ENCODE measurements at regions not wholly inside any gene's neighbourhood (a gene's known extent, or its start where the extent isn't known, plus 50 kb on each side); places are given as distances from the start of the nearest gene placed in this dataset.

DNA sequence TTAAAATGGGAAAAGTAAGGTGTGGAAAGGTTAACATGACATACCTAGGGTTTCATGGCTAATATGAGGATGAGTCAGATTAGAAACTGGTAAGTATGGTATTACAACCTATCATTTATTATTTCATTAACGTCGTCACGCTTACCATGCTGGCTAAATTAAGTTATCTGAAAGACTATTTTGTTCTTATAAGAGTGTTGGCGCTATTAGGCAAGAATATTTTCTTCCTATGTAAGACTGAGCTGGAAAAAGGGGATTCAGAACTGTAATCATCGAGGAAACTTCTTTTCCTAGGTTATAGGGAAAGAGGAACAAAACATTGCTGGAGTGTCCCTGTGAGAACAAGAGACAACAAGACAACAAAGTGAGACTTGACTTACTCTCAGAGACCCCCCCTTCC, 440.8 kb downstream of the KCNJ2 start:
- TF ChIP-seq TAF1 (IDR thresholded peaks at IDR 0.05; ENCODE audit: low read depth) (no peak), TEAD4 (IDR thresholded peaks at IDR 0.05) (no peak), YY1 (IDR thresholded peaks at IDR 0.05; ENCODE audit: low read depth) (no peak), EP300 (IDR thresholded peaks at IDR 0.05; ENCODE audit: borderline replicate concordance) (no peak), CREB1 (IDR thresholded peaks at IDR 0.05; ENCODE audit: low read depth) (no peak), ZBTB7A (IDR thresholded peaks at IDR 0.05; ENCODE audit: low read depth) (no peak), FOXM1 (IDR thresholded peaks at IDR 0.05; ENCODE audit: borderline replicate concordance, low read depth) (no peak), CEBPB (IDR thresholded peaks at IDR 0.05) (no peak), NFIC (IDR thresholded peaks at IDR 0.05) (no peak), TCF12 (IDR thresholded peaks at IDR 0.05; ENCODE audit: low read depth) (no peak)
- TF ChIP-seq, protein P1, sequence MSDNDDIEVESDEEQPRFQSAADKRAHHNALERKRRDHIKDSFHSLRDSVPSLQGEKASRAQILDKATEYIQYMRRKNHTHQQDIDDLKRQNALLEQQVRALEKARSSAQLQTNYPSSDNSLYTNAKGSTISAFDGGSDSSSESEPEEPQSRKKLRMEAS (IDR thresholded peaks at IDR 0.05) = no peak

DNA sequence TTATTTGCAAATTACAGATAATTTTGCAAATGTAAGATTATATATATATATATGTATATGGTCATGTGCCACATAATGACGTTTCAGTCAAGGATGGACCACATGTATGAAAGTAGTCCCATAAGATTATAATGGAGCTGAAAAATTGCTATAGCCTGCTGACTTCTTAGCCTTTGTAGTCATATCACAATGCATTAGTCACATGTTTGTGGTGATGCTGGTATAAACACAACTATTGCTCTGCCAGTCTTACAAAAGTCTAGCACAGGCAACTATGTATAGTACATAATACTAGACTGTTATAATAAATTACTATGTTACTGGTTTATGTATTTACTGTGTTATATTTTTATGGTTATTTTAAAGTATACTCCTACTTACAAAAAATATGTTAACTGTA, 444.3 kb downstream of the KCNJ2 start:
- no peak for TF ChIP-seq TEAD4 (IDR thresholded peaks at IDR 0.05)
- no peak for TF ChIP-seq CEBPB (IDR thresholded peaks at IDR 0.05)
- no peak for TF ChIP-seq YY1 (IDR thresholded peaks at IDR 0.05; ENCODE audit: low read depth)
- TF ChIP-seq RAD21 (IDR thresholded peaks at IDR 0.05; ENCODE audit: low read depth) = no peak
- TF ChIP-seq TAF1 (IDR thresholded peaks at IDR 0.05; ENCODE audit: low read depth) = no peak
- no peak for TF ChIP-seq EP300 (IDR thresholded peaks at IDR 0.05; ENCODE audit: borderline replicate concordance)
- TF ChIP-seq ZBTB7A (IDR thresholded peaks at IDR 0.05; ENCODE audit: low read depth) = no peak
- TF ChIP-seq TCF12 (IDR thresholded peaks at IDR 0.05; ENCODE audit: low read depth) = no peak

DNA sequence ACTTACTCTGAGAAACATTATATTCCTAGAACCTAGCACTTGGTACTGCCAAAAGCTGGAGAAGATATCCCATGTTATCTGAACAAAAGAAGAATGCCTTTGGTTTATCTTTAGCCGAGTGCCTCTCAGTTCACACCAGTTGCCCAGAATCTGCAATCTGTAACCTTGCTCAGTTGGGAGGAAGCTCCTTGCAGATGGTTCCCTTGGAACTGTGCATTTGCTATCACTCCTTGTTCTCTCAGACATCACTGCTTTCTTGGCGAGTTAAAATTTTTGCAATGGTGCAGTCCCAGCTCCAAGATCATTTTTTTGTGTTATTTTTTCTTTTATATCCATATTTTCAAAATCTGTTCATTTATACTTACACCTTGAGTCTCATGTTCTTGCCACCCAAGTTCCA, 446.5 kb downstream of the KCNJ2 start:
- no peak for TF ChIP-seq EGR1 (IDR thresholded peaks at IDR 0.05)
- TF ChIP-seq CEBPB (IDR thresholded peaks at IDR 0.05) = no peak
- no peak for TF ChIP-seq RAD21 (IDR thresholded peaks at IDR 0.05; ENCODE audit: low read depth)
- TF ChIP-seq, protein P2, sequence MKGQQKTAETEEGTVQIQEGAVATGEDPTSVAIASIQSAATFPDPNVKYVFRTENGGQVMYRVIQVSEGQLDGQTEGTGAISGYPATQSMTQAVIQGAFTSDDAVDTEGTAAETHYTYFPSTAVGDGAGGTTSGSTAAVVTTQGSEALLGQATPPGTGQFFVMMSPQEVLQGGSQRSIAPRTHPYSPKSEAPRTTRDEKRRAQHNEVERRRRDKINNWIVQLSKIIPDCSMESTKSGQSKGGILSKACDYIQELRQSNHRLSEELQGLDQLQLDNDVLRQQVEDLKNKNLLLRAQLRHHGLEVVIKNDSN (IDR thresholded peaks at IDR 0.05) = no peak
- TF ChIP-seq, protein P3, sequence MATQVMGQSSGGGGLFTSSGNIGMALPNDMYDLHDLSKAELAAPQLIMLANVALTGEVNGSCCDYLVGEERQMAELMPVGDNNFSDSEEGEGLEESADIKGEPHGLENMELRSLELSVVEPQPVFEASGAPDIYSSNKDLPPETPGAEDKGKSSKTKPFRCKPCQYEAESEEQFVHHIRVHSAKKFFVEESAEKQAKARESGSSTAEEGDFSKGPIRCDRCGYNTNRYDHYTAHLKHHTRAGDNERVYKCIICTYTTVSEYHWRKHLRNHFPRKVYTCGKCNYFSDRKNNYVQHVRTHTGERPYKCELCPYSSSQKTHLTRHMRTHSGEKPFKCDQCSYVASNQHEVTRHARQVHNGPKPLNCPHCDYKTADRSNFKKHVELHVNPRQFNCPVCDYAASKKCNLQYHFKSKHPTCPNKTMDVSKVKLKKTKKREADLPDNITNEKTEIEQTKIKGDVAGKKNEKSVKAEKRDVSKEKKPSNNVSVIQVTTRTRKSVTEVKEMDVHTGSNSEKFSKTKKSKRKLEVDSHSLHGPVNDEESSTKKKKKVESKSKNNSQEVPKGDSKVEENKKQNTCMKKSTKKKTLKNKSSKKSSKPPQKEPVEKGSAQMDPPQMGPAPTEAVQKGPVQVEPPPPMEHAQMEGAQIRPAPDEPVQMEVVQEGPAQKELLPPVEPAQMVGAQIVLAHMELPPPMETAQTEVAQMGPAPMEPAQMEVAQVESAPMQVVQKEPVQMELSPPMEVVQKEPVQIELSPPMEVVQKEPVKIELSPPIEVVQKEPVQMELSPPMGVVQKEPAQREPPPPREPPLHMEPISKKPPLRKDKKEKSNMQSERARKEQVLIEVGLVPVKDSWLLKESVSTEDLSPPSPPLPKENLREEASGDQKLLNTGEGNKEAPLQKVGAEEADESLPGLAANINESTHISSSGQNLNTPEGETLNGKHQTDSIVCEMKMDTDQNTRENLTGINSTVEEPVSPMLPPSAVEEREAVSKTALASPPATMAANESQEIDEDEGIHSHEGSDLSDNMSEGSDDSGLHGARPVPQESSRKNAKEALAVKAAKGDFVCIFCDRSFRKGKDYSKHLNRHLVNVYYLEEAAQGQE (IDR thresholded peaks at IDR 0.05; ENCODE audit: low read depth) = no peak
- no peak for TF ChIP-seq TAF1 (IDR thresholded peaks at IDR 0.05; ENCODE audit: low read depth)
- no peak for TF ChIP-seq EP300 (IDR thresholded peaks at IDR 0.05; ENCODE audit: borderline replicate concordance)
- TF ChIP-seq TCF12 (IDR thresholded peaks at IDR 0.05; ENCODE audit: low read depth) = no peak
- no peak for TF ChIP-seq ZBTB7A (IDR thresholded peaks at IDR 0.05; ENCODE audit: low read depth)
- TF ChIP-seq CREB1 (IDR thresholded peaks at IDR 0.05; ENCODE audit: low read depth) = no peak
- TF ChIP-seq FOXM1 (IDR thresholded peaks at IDR 0.05; ENCODE audit: borderline replicate concordance, low read depth) = no peak
- no peak for TF ChIP-seq YY1 (IDR thresholded peaks at IDR 0.05; ENCODE audit: low read depth)
- TF ChIP-seq NFIC (IDR thresholded peaks at IDR 0.05) = no peak
- TF ChIP-seq TEAD4 (IDR thresholded peaks at IDR 0.05) = no peak
- TF ChIP-seq, protein P1 (IDR thresholded peaks at IDR 0.05) = no peak

DNA sequence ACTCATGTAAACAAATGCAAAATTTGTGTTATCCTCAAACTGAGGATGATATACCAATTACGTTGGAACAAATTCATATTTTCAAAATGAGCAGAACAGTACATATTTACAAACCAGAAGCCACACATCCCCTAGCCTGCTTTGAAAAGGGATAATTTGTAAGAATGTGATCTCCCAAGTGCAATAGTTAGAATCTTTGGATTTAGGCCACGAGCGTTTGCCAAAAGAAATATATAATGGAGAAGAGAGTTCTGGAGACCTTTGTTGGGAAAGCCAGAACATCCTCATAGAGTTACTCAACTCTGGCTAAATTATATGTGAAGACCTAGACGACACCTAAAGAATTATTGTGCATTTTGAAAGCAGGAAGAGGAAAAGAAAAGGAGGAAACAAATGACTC, 449.3 kb downstream of the KCNJ2 start:
- no peak for TF ChIP-seq TCF12 (IDR thresholded peaks at IDR 0.05; ENCODE audit: low read depth)
- TF ChIP-seq, protein P3 (IDR thresholded peaks at IDR 0.05; ENCODE audit: low read depth) = no peak
- TF ChIP-seq, protein P1 (IDR thresholded peaks at IDR 0.05) = no peak
- no peak for TF ChIP-seq RAD21 (IDR thresholded peaks at IDR 0.05; ENCODE audit: low read depth)
- no peak for TF ChIP-seq CEBPB (IDR thresholded peaks at IDR 0.05)
- TF ChIP-seq, protein P2 (IDR thresholded peaks at IDR 0.05) = no peak

DNA sequence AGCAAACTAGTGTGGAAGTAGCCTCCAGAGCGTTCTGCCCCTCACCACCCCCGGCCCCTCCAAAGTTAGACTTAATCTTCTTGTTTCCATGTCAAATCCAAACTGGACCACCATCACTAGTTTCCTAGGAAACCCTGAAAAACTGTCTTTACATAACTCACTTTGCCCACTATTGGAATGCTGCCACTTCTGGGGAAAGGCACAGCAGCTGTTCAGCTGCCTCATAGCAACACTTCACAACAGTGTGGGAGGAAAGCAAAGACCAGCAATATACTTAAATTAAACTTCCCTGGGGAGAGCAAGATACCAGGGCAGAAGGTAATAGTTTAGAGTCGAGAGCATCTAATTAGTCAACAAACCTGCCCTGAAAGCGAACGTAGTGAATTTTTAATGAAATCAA, 452.2 kb downstream of the KCNJ2 start:
- TF ChIP-seq TAF1 (IDR thresholded peaks at IDR 0.05; ENCODE audit: low read depth) = no peak
- TF ChIP-seq, protein P2 (IDR thresholded peaks at IDR 0.05) = no peak
- TF ChIP-seq YY1 (IDR thresholded peaks at IDR 0.05; ENCODE audit: low read depth) = no peak
- no peak for TF ChIP-seq ZBTB7A (IDR thresholded peaks at IDR 0.05; ENCODE audit: low read depth)
- no peak for TF ChIP-seq TCF12 (IDR thresholded peaks at IDR 0.05; ENCODE audit: low read depth)
- no peak for TF ChIP-seq CREB1 (IDR thresholded peaks at IDR 0.05; ENCODE audit: low read depth)
- no peak for TF ChIP-seq EP300 (IDR thresholded peaks at IDR 0.05; ENCODE audit: borderline replicate concordance)
